GM19455 (cell line): ENCODE measurements at regions not wholly inside any gene's neighbourhood (a gene's known extent, or its start where the extent isn't known, plus 50 kb on each side); places are given as distances from the start of the nearest gene placed in this dataset.

Experiments used
- ATAC-seq: cut with Tn5 transposase; IDR thresholded peaks from one replicate; pipeline ENCODE4 v1.9.1; 2021; ENCODE audit not compliant: unreplicated experiment

DNA sequence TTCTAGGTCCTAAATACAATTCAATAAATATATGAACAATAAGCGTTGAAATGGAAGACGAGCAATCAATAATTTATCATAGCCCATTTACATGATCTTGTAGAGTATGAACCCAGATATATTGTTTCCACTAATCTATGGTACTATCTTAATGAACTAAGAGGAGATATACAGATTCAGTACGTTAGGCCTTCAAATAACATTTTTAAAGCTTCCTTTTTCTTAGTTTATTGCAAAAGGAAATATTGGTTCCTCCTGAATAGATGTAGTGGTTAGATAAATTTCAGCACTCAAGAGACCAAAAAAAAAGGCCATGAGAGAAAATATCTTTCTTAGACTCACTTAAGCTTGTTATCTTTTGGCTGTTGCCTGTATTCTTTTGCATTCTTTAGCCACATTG is 147.5 kb upstream of the PITX2 start:
- ATAC-seq, result no peak

DNA sequence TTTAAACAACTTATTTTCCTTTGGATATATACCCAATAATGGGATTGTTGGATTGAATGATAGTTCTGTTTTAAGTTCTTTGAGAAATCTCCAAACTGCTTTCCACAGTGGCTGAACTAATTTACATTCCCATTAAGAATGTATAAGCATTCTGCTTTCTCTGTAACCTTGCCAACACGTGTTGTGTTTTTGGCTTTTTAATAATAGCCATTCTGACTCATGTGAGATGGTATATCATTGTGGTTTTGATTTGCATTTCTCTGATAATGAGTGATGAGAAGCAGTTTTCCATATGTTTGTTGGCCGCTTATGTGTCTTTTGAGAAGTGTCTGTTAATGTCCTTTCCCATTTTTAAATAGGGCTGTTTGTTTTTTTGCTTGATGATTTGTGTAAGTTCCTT is 155.6 kb upstream of the PITX2 start:
- ATAC-seq, result no peak

- no peak for ATAC-seq
These were observed 157.7 kb upstream of the PITX2 start for GRCh38 chr4:110780538-110780937.

GRCh38 chr4:110781944-110782343 is 159.1 kb upstream of the PITX2 start:
- ATAC-seq, result no peak

DNA sequence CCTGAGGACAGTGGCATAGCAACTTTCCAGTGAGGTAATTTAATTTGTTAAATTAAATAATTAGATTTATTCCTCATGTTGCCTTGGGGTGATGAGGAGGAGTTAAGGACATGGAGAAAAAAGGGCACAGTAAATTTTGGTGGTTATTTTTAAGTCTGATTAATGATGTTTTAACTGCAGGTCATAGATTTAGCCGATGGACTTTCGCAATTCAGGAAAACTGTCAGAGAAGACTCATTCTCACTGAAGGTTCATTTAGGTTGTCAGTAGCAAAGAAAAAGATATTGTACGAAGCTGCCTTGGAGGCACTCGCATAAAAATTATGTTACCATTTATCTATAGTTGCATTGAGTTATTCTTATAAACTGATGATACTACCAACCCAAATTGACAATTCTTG is 164.2 kb upstream of the PITX2 start:
- ATAC-seq, result no peak

GRCh38 chr4:110787707-110788106 is 164.8 kb upstream of the PITX2 start:
- no peak for ATAC-seq

DNA sequence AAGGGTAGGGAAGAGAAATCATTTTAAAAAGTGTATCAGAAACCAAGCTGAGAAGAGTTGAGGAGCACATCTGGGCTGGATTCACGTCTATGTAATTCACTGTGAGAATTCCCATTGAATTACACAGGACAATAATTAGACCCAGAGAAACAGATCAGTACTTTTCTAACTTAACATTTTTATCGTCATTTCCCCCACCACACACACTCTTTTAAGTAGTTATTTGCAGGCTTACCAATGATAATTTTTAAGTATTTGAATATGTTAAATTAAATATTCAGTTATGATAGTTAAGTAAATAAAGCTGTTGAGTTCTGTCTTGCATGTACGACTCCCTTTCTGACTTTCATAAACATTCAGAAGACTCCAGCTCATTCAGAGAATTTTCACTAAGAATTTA is 165.4 kb upstream of the PITX2 start:
- no peak for ATAC-seq

- no peak for ATAC-seq
These were observed 169.2 kb upstream of the PITX2 start for GRCh38 chr4:110792036-110792435.

DNA sequence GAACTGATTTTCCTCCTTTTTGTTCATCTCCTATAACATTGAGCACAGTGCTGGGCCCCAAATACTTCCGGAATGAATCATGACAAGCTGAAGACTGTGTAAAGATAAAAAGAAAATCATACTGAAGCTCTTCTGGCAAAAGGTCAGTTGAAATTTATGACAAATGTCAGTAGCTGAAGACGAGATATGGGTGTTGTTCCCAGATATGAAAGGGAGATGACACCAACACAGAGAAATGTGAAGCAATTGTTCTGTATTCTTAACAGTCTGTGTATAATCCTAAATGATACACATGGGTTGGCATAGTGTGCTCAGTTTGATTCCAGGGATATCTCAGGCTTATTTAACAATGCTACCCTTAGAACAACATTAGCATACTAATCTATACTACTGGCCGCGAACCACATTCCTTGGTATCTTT is 170.5 kb upstream of the PITX2 start:
- no peak for ATAC-seq

DNA sequence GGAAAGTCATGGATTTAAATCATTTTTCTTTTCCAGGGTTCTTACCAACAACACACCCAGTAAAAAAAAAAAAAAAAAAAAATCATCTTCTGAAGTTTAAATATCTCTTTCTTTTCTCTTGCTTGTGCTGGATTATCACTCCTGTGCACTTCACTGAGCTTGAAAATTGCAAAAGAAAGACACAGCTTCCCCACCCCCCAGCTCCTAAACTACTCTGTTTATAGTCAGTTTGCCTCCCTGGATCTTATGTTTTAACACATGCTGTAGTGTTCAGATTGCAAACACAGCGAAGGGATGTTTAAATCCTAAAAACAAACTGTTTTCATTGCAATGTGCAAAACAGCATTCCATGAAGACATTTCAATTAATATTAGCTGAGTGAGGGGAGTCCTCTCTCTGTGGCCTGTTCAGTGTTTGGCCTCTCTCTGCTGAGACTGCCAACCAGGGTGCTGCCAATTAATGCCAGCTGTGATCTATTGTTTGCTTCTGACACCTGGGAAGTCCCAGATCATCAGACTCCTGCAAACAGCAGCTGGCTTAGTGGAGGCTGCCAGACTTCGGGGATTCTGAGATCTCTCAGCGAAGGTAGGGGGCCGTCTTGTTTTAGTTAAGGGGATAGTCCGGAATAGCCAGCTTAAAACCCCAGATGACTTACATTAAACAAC is 171.1 kb upstream of the PITX2 start:
- no peak for ATAC-seq

DNA sequence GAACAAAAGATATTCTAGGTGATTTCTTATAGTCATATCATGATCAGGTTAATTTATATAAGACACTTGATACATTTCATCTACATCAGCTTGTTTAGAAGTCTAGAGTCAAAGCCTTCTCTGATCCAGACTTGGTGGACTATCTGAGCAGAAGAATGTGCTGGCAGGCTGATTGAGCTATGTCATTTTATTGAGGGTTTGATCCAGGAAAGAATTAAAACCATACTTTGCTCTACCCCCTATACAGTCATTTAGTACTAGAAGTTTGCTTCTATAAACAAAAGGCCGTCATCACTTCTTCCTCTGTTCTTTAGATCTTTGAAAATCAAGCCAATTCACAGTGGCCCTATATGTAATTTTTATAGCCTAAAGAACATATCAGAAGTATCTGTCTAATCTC is 173.1 kb upstream of the PITX2 start:
- no peak for ATAC-seq

DNA sequence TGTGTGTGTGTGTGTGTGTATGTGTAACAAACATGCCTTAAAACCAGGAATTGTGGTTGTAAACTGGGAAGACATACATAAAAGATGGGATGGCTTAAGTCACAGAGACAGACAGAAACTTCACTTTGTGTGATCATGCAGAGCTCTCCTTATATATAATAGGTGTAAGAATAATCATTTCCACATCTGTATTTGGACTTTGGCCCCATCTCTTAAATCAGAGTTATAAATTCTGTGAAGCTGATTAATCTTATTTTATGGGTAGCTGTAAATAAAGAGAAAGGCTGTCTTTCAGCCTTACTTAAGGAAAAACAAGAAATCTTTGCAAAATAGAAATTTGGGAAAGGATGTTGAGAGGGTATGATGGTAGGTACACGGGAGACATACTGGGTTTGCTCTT is 174.6 kb upstream of the PITX2 start:
- no peak for ATAC-seq

- no peak for ATAC-seq
These were observed 175.8 kb upstream of the PITX2 start for GRCh38 chr4:110798687-110799086.

DNA sequence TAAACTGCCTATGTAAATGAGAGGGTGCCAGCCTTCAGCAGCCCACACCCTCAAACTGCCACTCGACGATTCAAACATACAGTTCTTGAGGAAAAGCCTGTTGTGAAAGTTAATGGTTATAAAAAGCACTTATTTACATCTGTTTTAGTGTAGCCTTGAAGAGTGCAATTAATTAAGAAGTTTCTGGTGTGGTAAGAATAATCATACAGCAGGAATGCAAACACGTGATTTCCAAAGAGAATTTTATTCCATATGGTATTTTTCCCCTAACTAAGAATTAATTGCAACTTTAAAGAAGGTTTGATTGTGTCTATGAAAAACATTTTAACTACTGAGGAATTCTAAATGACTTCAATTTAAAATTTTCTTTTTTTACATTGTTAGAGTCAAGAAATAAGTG is 176.3 kb upstream of the PITX2 start:
- no peak for ATAC-seq

- ATAC-seq, result no peak
These were observed 178.7 kb upstream of the PITX2 start for GRCh38 chr4:110801591-110801990.

GRCh38 chr4:110808351-110808878 is 185.5 kb upstream of the PITX2 start:
- ATAC-seq, result no peak

GRCh38 chr4:110815950-110816349 is 193.1 kb upstream of the PITX2 start:
- ATAC-seq, result no peak

GRCh38 chr4:110816367-110816766 is 193.5 kb upstream of the PITX2 start:
- ATAC-seq, result no peak

DNA sequence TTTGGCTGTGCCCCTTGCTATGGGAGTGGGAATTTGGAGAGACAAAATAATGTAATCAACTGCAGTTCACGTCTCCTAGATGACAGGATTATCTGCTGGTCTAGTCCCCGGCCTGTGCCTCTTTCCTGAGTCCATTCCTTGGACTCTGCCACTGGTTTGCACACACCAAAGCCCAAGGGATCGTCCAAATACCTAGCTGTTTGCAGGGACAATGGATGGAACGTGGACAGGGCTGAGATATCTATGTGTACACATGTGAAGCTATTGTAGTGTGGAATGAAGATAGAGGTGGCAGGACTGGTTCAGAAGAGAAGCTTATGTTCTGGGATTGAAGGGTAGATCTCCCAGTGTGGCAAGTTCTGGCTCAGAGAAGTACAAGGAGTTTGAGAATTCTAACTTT is 198.3 kb upstream of the PITX2 start:
- no peak for ATAC-seq

GRCh38 chr4:110823251-110823650 is 200.4 kb upstream of the PITX2 start:
- ATAC-seq, result no peak

DNA sequence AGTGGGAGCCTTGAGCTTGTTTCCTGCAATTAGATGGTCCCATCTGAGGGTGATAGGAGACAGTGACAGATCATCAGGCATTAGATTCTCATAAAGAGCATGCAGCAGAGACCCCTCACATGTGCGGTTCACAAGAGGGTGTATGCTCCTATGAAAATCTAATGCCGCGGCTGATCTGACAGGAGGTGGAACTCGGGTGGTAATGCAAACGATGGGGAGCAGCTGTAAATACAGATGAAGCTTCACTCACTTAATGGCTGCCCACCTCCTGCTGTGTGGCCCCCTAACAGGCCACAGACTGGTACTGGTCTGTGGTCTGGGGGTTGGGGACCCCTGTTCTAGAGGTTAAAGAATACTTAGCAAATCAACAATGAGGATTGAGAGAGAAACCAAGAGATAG is 201.5 kb upstream of the PITX2 start:
- ATAC-seq, result no peak

GRCh38 chr4:110826656-110827055 is 203.8 kb upstream of the PITX2 start:
- ATAC-seq, result no peak

DNA sequence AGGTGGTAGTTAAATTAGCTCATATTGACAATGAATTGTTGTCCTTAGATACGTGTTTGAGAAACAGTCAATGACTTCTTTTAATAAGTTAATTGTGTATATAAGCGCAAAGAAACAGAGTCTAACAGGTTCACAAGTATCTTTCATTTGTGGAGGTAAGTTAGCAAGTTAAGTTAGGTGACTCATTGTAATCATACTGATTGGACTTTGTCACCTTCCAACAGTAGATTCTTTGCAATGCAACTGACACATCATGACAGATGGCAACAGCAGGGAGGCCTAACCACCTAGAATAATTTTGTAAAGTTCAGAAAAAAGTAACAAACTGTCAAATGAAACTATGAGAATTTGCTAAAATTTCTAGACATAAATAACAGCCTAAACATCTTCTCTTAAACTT is 207.6 kb upstream of the PITX2 start:
- ATAC-seq, result no peak
